OCI-LY3 (cell line): ENCODE measurements at regions not wholly inside any gene's neighbourhood (a gene's known extent, or its start where the extent isn't known, plus 50 kb on each side); places are given as distances from the start of the nearest gene placed in this dataset.
"Not testable (repeated sequence)": the region's sequence is repeated elsewhere in the genome, so short reads cannot be mapped to it uniquely, and the experiment has no call there.

Experiments used
- H2AFZ ChIP-seq: fragments of 200-600, 300-600 bp; shearing (Covaris generic); 2 replicates; pipeline ENCODE4 v1.6.0; 2014; ENCODE audit warnings: antibody characterized with exemption, low read depth, low read length
- H3K27ac ChIP-seq: fragments of 200-600, 300-600 bp; sonication (generic); 2 replicates; pipeline ENCODE4 v1.5.1; 2014; ENCODE audit warnings: mild to moderate bottlenecking, low read length, moderate library complexity, mixed read lengths
- H3K27me3 ChIP-seq: fragments of 200-600, 300-600 bp; sonication (generic); 2 replicates; pipeline ENCODE4 v1.6.1; 2014; ENCODE audit warnings: low read depth, low read length, mixed read lengths
- H3K36me3 ChIP-seq: fragments of 200-600, 300-600 bp; sonication (generic); replicated peaks from 2 replicates; pipeline ENCODE3; 2014; ENCODE audit warnings: low read depth, low read length, mixed read lengths
- H3K4me1 ChIP-seq: fragments of 300-600, 200-600 bp; sonication (generic); 2 replicates; pipeline ENCODE4 v1.6.1; 2014; ENCODE audit warnings: low read length, mixed read lengths
- H3K4me2 ChIP-seq: fragments of 200-600, 300-600 bp; sonication (generic); 2 replicates; pipeline ENCODE4 v1.6.1; 2014; ENCODE audit warnings: low read length, mixed read lengths
- H3K4me3 ChIP-seq: fragments of 300-600, 200-600 bp; sonication (generic); 2 replicates; pipeline ENCODE4 v1.5.1; 2014; ENCODE audit warnings: antibody characterized with exemption, mild to moderate bottlenecking, low read length, moderate library complexity
- H3K79me2 ChIP-seq: fragments of 300-600, 200-600 bp; shearing (Covaris generic); 2 replicates; pipeline ENCODE4 v1.6.1; 2014; ENCODE audit warnings: mild to moderate bottlenecking, low read length, mixed read lengths
- H3K9ac ChIP-seq: fragments of 300-600, 200-600 bp; shearing (Covaris generic); 2 replicates; pipeline ENCODE4 v1.6.0; 2014; ENCODE audit warnings: mild to moderate bottlenecking, low read length, moderate library complexity
- H3K9me3 ChIP-seq: fragments of 200-600, 300-600 bp; shearing (Covaris generic); 2 replicates; pipeline ENCODE4 v1.6.1; 2014; ENCODE audit warnings: low read length, mixed read lengths; ENCODE audit not compliant: insufficient read depth
- H4K20me1 ChIP-seq: fragments of 200-600, 300-600 bp; sonication (generic); 2 replicates; pipeline ENCODE4 v1.6.1; 2016; ENCODE audit warnings: low read length, mixed read lengths; ENCODE audit not compliant: insufficient read depth
- CTCF ChIP-seq: fragments of 200-600, 300-600 bp; sonication (generic); IDR thresholded peaks from 2 replicates; pipeline ENCODE4 v1.5.1; 2014; ENCODE audit warnings: antibody characterized with exemption, low read length, low read depth
- EZH2phosphoT487 ChIP-seq: fragments of 200-600 bp; shearing (Covaris generic); IDR thresholded peaks from 2 replicates; pipeline ENCODE4 v1.6.1; 2018; ENCODE audit warnings: antibody characterized with exemption, mixed run types, low read depth

GRCh38 chr5:162268694-162269481 lies 201.3 kb downstream of the GABRG2 start:
- Histone ChIP-seq H3K4me1 (no peaks in the 10 kb centered on the region), H3K4me3 (no peak overlapping the region), H3K36me3 (no peaks in the 10 kb centered on the region), H3K9me3 (0 out of 2 replicates have a peak, but pooled peaks cover 5% of the 10 kb centered on the region), H3K27ac (no peak overlapping the region), H3K27me3 (no peaks in the 10 kb centered on the region), H4K20me1 (no peaks in the 10 kb centered on the region), H3K4me2 (no peak overlapping the region), H2AFZ (no peak overlapping the region), H3K9ac (no peak overlapping the region), H3K79me2 (no peaks in the 10 kb centered on the region)
- TF ChIP-seq CTCF (no peak), EZH2phosphoT487 (no peak)

- no peaks in the 10 kb centered on the region for H3K4me1 ChIP-seq
- no peaks in the 10 kb centered on the region for H3K79me2 ChIP-seq
- no peaks in the 10 kb centered on the region for H3K27me3 ChIP-seq
- H2AFZ ChIP-seq, result no peak overlapping the region
- TF ChIP-seq CTCF (no peak), EZH2phosphoT487 (no peak)
- no peak overlapping the region for H3K4me3 ChIP-seq
- H3K9me3 ChIP-seq, result 0 out of 2 replicates have a peak, but pooled peaks cover 5% of the 10 kb centered on the region
- no peak overlapping the region for H3K9ac ChIP-seq
- no peak overlapping the region for H3K4me2 ChIP-seq
- no peaks in the 10 kb centered on the region for H3K36me3 ChIP-seq
- no peak overlapping the region for H3K27ac ChIP-seq
- no peaks in the 10 kb centered on the region for H4K20me1 ChIP-seq
These were observed 204.8 kb downstream of the GABRG2 start for GRCh38 chr5:162272417-162272816.

GRCh38 chr5:162274679-162275078 lies 207.1 kb downstream of the GABRG2 start:
- H3K4me2 ChIP-seq, result no peak overlapping the region
- no peaks in the 10 kb centered on the region for H3K27me3 ChIP-seq
- H3K27ac ChIP-seq, result no peak overlapping the region
- H3K4me3 ChIP-seq, result no peak overlapping the region
- no peak for TF ChIP-seq EZH2phosphoT487
- no peak for TF ChIP-seq CTCF
- H2AFZ ChIP-seq, result no peak overlapping the region
- H3K36me3 ChIP-seq, result no peaks in the 10 kb centered on the region
- H3K9ac ChIP-seq, result no peak overlapping the region
- no peaks in the 10 kb centered on the region for H4K20me1 ChIP-seq
- H3K4me1 ChIP-seq, result no peaks in the 10 kb centered on the region
- H3K9me3 ChIP-seq, result 0 out of 2 replicates have a peak, but pooled peaks cover 5% of the 10 kb centered on the region
- no peaks in the 10 kb centered on the region for H3K79me2 ChIP-seq

GRCh38 chr5:162275387-162275786 lies 207.8 kb downstream of the GABRG2 start:
- H3K27ac ChIP-seq, result not testable (repeated sequence)

More at GRCh38 chr5:162275387-162275786, 207.8 kb downstream of the GABRG2 start:
- H3K9ac ChIP-seq, H4K20me1 ChIP-seq, H3K9me3 ChIP-seq, H3K27me3 ChIP-seq, H3K79me2 ChIP-seq, H3K4me2 ChIP-seq, H3K4me3 ChIP-seq, H3K4me1 ChIP-seq, H3K36me3 ChIP-seq, H2AFZ ChIP-seq: not testable (repeated sequence)
